HG03097 (cell line): ENCODE measurements at regions not wholly inside any gene's neighbourhood (a gene's known extent, or its start where the extent isn't known, plus 50 kb on each side); places are given as distances from the start of the nearest gene placed in this dataset.
"Not testable (repeated sequence)": the region's sequence is repeated elsewhere in the genome, so short reads cannot be mapped to it uniquely, and the experiment has no call there.

ENCODE experiments used
- ATAC-seq: cut with Tn5 transposase; IDR thresholded peaks from one replicate; pipeline ENCODE4 v1.9.1; 2021; ENCODE audit not compliant: unreplicated experiment, low FRiP score

GRCh38 chr1:230494026-230494425 lies 67.9 kb upstream of the PGBD5 start:
- no peak for ATAC-seq

GRCh38 chr1:230493264-230493663 lies 67.1 kb upstream of the PGBD5 start:
- ATAC-seq: no peak

GRCh38 chr1:230490436-230490835 lies 64.3 kb upstream of the PGBD5 start:
- ATAC-seq: no peak

GRCh38 chr1:230487773-230488428 lies 61.8 kb upstream of the PGBD5 start:
- no peak for ATAC-seq

GRCh38 chr1:230476622-230477003 lies 50.5 kb upstream of the PGBD5 start:
- no peak for ATAC-seq

- not testable (repeated sequence) for ATAC-seq
These were observed 49.9 kb upstream of the PGBD5 start for GRCh38 chr1:230475856-230476621.
